CD4-positive, alpha-beta T cell (primary cell): ENCODE measurements at regions not wholly inside any gene's neighbourhood (a gene's known extent, or its start where the extent isn't known, plus 50 kb on each side); places are given as distances from the start of the nearest gene placed in this dataset.

ENCODE experiments used
- ATAC-seq: fragments of 200-7000 bp; cut with Tn5 transposase; one replicate; pipeline ENCODE4 v1.10.0; 2022; ENCODE audit warnings: mild to moderate bottlenecking; ENCODE audit not compliant: poor library complexity
- CTCF ChIA-PET: fragments of 350-600 bp; sonication (Branson Sonifier 250); formaldehyde crosslinking; loops from one replicate; lab custom pipeline; 2021; ENCODE audit warnings: antibody characterized with exemption, inconsistent platforms; lab: Charles Lee
- POLR2A ChIA-PET: fragments of 350-600 bp; sonication (Branson Sonifier 250); formaldehyde crosslinking; loops from one replicate; lab custom pipeline; 2021; ENCODE audit warnings: antibody characterized with exemption, inconsistent platforms; lab: Charles Lee
- DNase-seq, 14 experiments: peaks; one replicate each; pipeline ENCODE4 v3.0.0-alpha.2; 2013 to 2020; ENCODE audit warnings: mixed read lengths in 2 of 14
- H3K27ac ChIP-seq, 2 donors: one replicate each; pipeline versions ENCODE4 v1.5.1 to v1.7.0; 2013; ENCODE audit warnings: low read length in 2 of 2, low read depth in 1 of 2, mild to moderate bottlenecking in 1 of 2
- H3K27me3 ChIP-seq, 2 experiments: 1 replicate in 1 of 2; 2 replicates in 1 of 2; pipeline versions ENCODE4 v1.6.1 to v1.7.0; 2013; ENCODE audit warnings: low read length in 2 of 2, control low read depth in 1 of 2, mild to moderate bottlenecking in 1 of 2, moderate library complexity in 1 of 2; ENCODE audit not compliant: insufficient read depth in 2 of 2, control insufficient read depth in 1 of 2
- H3K36me3 ChIP-seq: one replicate; pipeline ENCODE4 v1.6.1; 2013; ENCODE audit warnings: low read length, control low read depth; ENCODE audit not compliant: insufficient read depth
- H3K4me1 ChIP-seq: one replicate; pipeline ENCODE4 v1.6.1; 2013; ENCODE audit warnings: low read length, control low read depth; ENCODE audit not compliant: insufficient read depth
- H3K4me3 ChIP-seq: one replicate; pipeline ENCODE4 v1.5.1; 2013; ENCODE audit warnings: mild to moderate bottlenecking, low read length, moderate library complexity
- H3K9me3 ChIP-seq, 2 experiments: 1 replicate in 1 of 2; 2 replicates in 1 of 2; pipeline versions ENCODE4 v1.6.1 to v1.7.0; 2013; ENCODE audit warnings: low read length in 2 of 2, mild to moderate bottlenecking in 2 of 2, control low read depth in 1 of 2, moderate library complexity in 1 of 2; ENCODE audit not compliant: control insufficient read depth in 1 of 2, insufficient read depth in 1 of 2
- H3K27ac Mint-ChIP-seq: one replicate; pipeline ENCODE4 v1.8.0; 2020; ENCODE audit warnings: mixed read lengths
- H3K27me3 Mint-ChIP-seq: one replicate; pipeline ENCODE4 v1.8.0; 2021; ENCODE audit warnings: mixed read lengths
- H3K36me3 Mint-ChIP-seq: one replicate; pipeline ENCODE4 v1.8.0; 2021; ENCODE audit warnings: low read depth, mixed read lengths
- H3K4me1 Mint-ChIP-seq: one replicate; pipeline ENCODE4 v1.8.0; 2021; ENCODE audit warnings: low read depth, mixed read lengths
- H3K4me3 Mint-ChIP-seq: one replicate; pipeline ENCODE4 v1.8.0; 2020; ENCODE audit warnings: mild to moderate bottlenecking, mixed read lengths
- H3K9me3 Mint-ChIP-seq: one replicate; pipeline ENCODE4 v1.8.0; 2020; ENCODE audit warnings: mixed read lengths
- CTCF ChIP-seq: fragments of 200-600 bp; IDR thresholded peaks from one replicate; pipeline ENCODE4 v1.8.0; 2022; ENCODE audit warnings: antibody characterized with exemption, mild to moderate bottlenecking
- intact Hi-C, 2 experiments: fragments of 100-400 bp; cut with DNase I in 1 of 2; cut with micrococcal nuclease in 1 of 2; formaldehyde crosslinking; loops; one replicate each; pipeline versions ENCODE4 v1.15.1 to v1.9.0; 2023 to 2025; cut with DNase I, micrococcal nuclease

- no peak overlapping the region for H3K4me3 Mint-ChIP-seq
- intact Hi-C loops: no loop called here
- ChIA-PET CTCF (no interaction called here), POLR2A (no interaction called here)
- H3K9me3 Mint-ChIP-seq: no peaks in the 10 kb centered on the region
- H3K27me3 Mint-ChIP-seq: peaks cover 77% of the 10 kb centered on the region
- DNase-seq: no peak
- no peak for ATAC-seq
- H3K4me1 Mint-ChIP-seq: no peaks in the 10 kb centered on the region
- H3K27ac Mint-ChIP-seq: no peak overlapping the region
- H3K36me3 ChIP-seq: no peaks in the 10 kb centered on the region
- no peaks in the 10 kb centered on the region for H3K4me1 ChIP-seq
- H3K36me3 Mint-ChIP-seq: no peaks in the 10 kb centered on the region
- H3K27ac ChIP-seq: no peak overlapping the region
- peaks cover 14 to 35% of the 10 kb centered on the region in 2 experiments for H3K27me3 ChIP-seq
- no peak for TF ChIP-seq CTCF
- H3K4me3 ChIP-seq: no peak overlapping the region
- H3K9me3 ChIP-seq: no peaks in the 10 kb centered on the region
Observed at GRCh38 chr19:30686176-30686820, 314.1 kb downstream of the ZNF536 start.

- Mint-ChIP-seq H3K4me1 (no peaks in the 10 kb centered on the region), H3K9me3 (no peaks in the 10 kb centered on the region), H3K4me3 (no peak overlapping the region), H3K27ac (no peak overlapping the region), H3K27me3 (peaks cover 75% of the 10 kb centered on the region), H3K36me3 (no peaks in the 10 kb centered on the region)
- intact Hi-C loops: no loop called here
- no peak overlapping the region for H3K4me3 ChIP-seq
- DNase-seq (no peak), ATAC-seq (no peak)
- H3K4me1 ChIP-seq: no peaks in the 10 kb centered on the region
- H3K9me3 ChIP-seq: no peaks in the 10 kb centered on the region
- peaks cover 9 to 29% of the 10 kb centered on the region in 2 experiments for H3K27me3 ChIP-seq
- ChIA-PET CTCF (no interaction called here), POLR2A (no interaction called here)
- no peaks in the 10 kb centered on the region for H3K36me3 ChIP-seq
- TF ChIP-seq CTCF: no peak
- no peak overlapping the region for H3K27ac ChIP-seq
Observed at GRCh38 chr19:30685426-30686000, 313.3 kb downstream of the ZNF536 start.

- Mint-ChIP-seq H3K9me3 (no peaks in the 10 kb centered on the region), H3K27ac (no peak overlapping the region), H3K36me3 (no peaks in the 10 kb centered on the region), H3K4me1 (no peaks in the 10 kb centered on the region), H3K27me3 (peaks cover 66% of the 10 kb centered on the region), H3K4me3 (no peak overlapping the region)
- Histone ChIP-seq H3K36me3 (no peaks in the 10 kb centered on the region), H3K4me1 (no peaks in the 10 kb centered on the region), H3K4me3 (no peak overlapping the region), H3K9me3 (no peaks in the 10 kb centered on the region), H3K27ac (no peak overlapping the region), H3K27me3 (peaks cover 6 to 26% of the 10 kb centered on the region in 2 experiments)
- no peak for TF ChIP-seq CTCF
- ChIA-PET POLR2A (no interaction called here), CTCF (no interaction called here)
- no peak for DNase-seq
- ATAC-seq: no peak
- intact Hi-C loops: loop anchor here (5.0 kb wide), 3 partner anchors 673 to 1888 kb away; no protein-coding TSS in a partner anchor
Observed at GRCh38 chr19:30684613-30685012, 312.4 kb downstream of the ZNF536 start.
